GM23248 (cell line): ENCODE measurements at regions not wholly inside any gene's neighbourhood (a gene's known extent, or its start where the extent isn't known, plus 50 kb on each side); places are given as distances from the start of the nearest gene placed in this dataset.

Source experiments
- EZH2 ChIP-seq: fragments of 200-600 bp; sonication (generic); IDR thresholded peaks from 2 replicates; pipeline ENCODE4 v1.6.1; 2018; ENCODE audit warnings: antibody characterized with exemption, mild to moderate bottlenecking; ENCODE audit not compliant: insufficient read depth, poor library complexity, severe bottlenecking
- EZH2phosphoT487 ChIP-seq: fragments of 200-600 bp; sonication (generic); IDR thresholded peaks from 2 replicates; pipeline ENCODE4 v1.6.1; 2018; ENCODE audit warnings: antibody characterized with exemption, moderate library complexity, mild to moderate bottlenecking, low read depth; ENCODE audit not compliant: insufficient read depth

DNA sequence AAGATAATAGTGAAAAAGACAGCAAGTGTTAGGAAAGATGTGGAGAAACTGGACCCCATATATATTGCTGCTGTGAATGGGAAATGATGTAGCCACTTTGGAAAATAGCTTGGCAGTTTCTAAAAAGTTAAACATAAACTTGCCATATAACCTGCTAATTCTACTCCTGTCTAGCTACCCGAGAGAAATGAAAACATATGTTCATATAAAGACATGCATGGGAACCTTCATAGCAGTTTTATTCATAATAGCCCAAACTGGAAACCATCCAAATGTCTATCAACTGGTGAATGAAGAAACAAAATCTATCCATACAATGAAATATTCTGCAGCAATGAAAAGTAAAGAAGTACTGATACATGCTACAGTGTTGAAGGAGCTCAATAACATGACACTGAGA lies 50.4 kb upstream of the NABP1 start:
- TF ChIP-seq EZH2 (no peak), EZH2phosphoT487 (no peak)
